C4-2B (cell line): ENCODE measurements at regions not wholly inside any gene's neighbourhood (a gene's known extent, or its start where the extent isn't known, plus 50 kb on each side); places are given as distances from the start of the nearest gene placed in this dataset.

Source experiments
- H3K27ac ChIP-seq: fragments of 450-650 bp; 2 replicates; pipeline ENCODE4 v1.5.1; 2017
- CTCF ChIP-seq: fragments of 450-650 bp; conservative IDR thresholded peaks from 2 replicates; pipeline ENCODE4 v1.5.1; 2017; ENCODE audit warnings: mild to moderate bottlenecking
- ZFX ChIP-seq: fragments of 450-650 bp; IDR thresholded peaks from 2 replicates; pipeline ENCODE4 v1.6.1; 2017

- TF ChIP-seq ZFX (no peak), CTCF (no peak)
Observed at GRCh38 chr12:86333955-86334522, 77.8 kb upstream of the MGAT4C start.

GRCh38 chr12:86331457-86331856 lies 75.3 kb upstream of the MGAT4C start:
- no peak overlapping the region for H3K27ac ChIP-seq
- TF ChIP-seq CTCF, result no peak
- no peak for TF ChIP-seq ZFX

More at GRCh38 chr12:86333955-86334522, 77.8 kb upstream of the MGAT4C start:
- H3K27ac ChIP-seq, result no peak overlapping the region

GRCh38 chr12:86331012-86331411 lies 74.8 kb upstream of the MGAT4C start:
- no peak for TF ChIP-seq CTCF
- no peak for TF ChIP-seq ZFX
- no peak overlapping the region for H3K27ac ChIP-seq

- H3K27ac ChIP-seq, result no peak overlapping the region
- TF ChIP-seq ZFX, result no peak
- TF ChIP-seq CTCF, result no peak
Observed at GRCh38 chr12:86312232-86312631, 56.0 kb upstream of the MGAT4C start.
